PC-9 (cell line): ENCODE measurements at regions not wholly inside any gene's neighbourhood (a gene's known extent, or its start where the extent isn't known, plus 50 kb on each side); places are given as distances from the start of the nearest gene placed in this dataset.

ENCODE experiments used
- BruUV-seq: library from RNA; stranded (reverse); fragments of 400-500 nt; replicated peaks from 2 replicates; lab custom pipeline; 2021; lab: Mats Ljungman, UMichigan
- CTCF ChIA-PET: fragments of 300-600 bp; sonication (Branson Sonifier 250); formaldehyde crosslinking; loops from one replicate; lab custom pipeline; 2022; ENCODE audit warnings: antibody characterized with exemption; lab: Charles Lee
- POLR2A ChIA-PET: fragments of 300-600 bp; sonication (Branson Sonifier 250); formaldehyde crosslinking; loops from one replicate; lab custom pipeline; 2022; ENCODE audit warnings: antibody characterized with exemption; ENCODE audit not compliant: unreplicated experiment; lab: Charles Lee
- DNase-seq, 2 experiments: peaks; one replicate each; pipeline versions ENCODE4 v3.0.0 to v3.0.0-alpha.2; 2015 to 2022; ENCODE audit warnings: mixed read lengths in 1 of 2
- H2AFZ ChIP-seq: fragments of 200-600 bp; sonication (generic); 2 replicates; pipeline ENCODE4 v1.8.1; 2017; ENCODE audit warnings: antibody characterized with exemption
- H3F3A ChIP-seq: fragments of 200-600 bp; sonication (generic); 2 replicates; pipeline ENCODE4 v1.8.1; 2017; ENCODE audit warnings: antibody characterized with exemption, mild to moderate bottlenecking, low read depth; ENCODE audit not compliant: insufficient read depth
- H3K27ac ChIP-seq: fragments of 200-600 bp; sonication (generic); 2 replicates; pipeline ENCODE4 v1.6.1; 2016; ENCODE audit warnings: mixed run types
- H3K27me3 ChIP-seq: fragments of 200-600 bp; sonication (generic); 2 replicates; pipeline ENCODE4 v1.6.1; 2016; ENCODE audit warnings: low read depth, mixed run types; ENCODE audit not compliant: insufficient read depth
- H3K36me3 ChIP-seq: fragments of 200-600 bp; sonication (generic); 2 replicates; pipeline ENCODE4 v1.6.1; 2016; ENCODE audit warnings: low read depth, mixed run types
- H3K4me1 ChIP-seq: fragments of 200-600 bp; sonication (generic); replicated peaks from 2 replicates; pipeline ENCODE4 v1.6.1; 2016; ENCODE audit warnings: mixed run types; ENCODE audit not compliant: insufficient read depth
- H3K4me2 ChIP-seq: fragments of 200-600 bp; sonication (generic); 2 replicates; pipeline ENCODE4 v1.6.1; 2017; ENCODE audit warnings: mixed run types
- H3K4me3 ChIP-seq: fragments of 200-600 bp; sonication (generic); 2 replicates; pipeline ENCODE4 v1.6.1; 2016; ENCODE audit warnings: mixed run types
- H3K79me2 ChIP-seq: fragments of 200-600 bp; sonication (generic); 2 replicates; pipeline ENCODE4 v1.6.1; 2017; ENCODE audit warnings: low read depth, mixed run types
- H3K9me2 ChIP-seq: fragments of 200-600 bp; sonication (generic); 2 replicates; pipeline ENCODE4 v1.8.1; 2017; ENCODE audit warnings: mild to moderate bottlenecking; ENCODE audit not compliant: insufficient read depth
- H3K9me3 ChIP-seq: fragments of 200-600 bp; sonication (generic); 2 replicates; pipeline ENCODE4 v1.8.1; 2016; ENCODE audit warnings: low read depth; ENCODE audit not compliant: insufficient read depth
- H4K20me1 ChIP-seq: fragments of 200-600 bp; sonication (generic); 2 replicates; pipeline ENCODE4 v1.8.1; 2017; ENCODE audit not compliant: insufficient read depth
- CTCF ChIP-seq: fragments of 200-600 bp; sonication (generic); conservative IDR thresholded peaks from 2 replicates; pipeline ENCODE4 v1.6.1; 2017; ENCODE audit warnings: mixed run types, antibody characterized with exemption, mild to moderate bottlenecking, moderate library complexity
- EZH2 ChIP-seq: fragments of 200-600 bp; sonication (generic); IDR thresholded peaks from 2 replicates; pipeline ENCODE4 v1.8.0; 2017; ENCODE audit warnings: antibody characterized with exemption, low read depth
- intact Hi-C: fragments of 100-400 bp; cut with micrococcal nuclease; formaldehyde crosslinking; loops from one replicate; pipeline ENCODE4 v1.10.0; 2022; ENCODE audit not compliant: unreplicated experiment

- no TSS peak for BruUV-seq
- intact Hi-C loops = no loop called here
- Histone ChIP-seq H3K79me2 (no peaks in the 10 kb centered on the region), H3K4me2 (no peak overlapping the region), H3K27me3 (no peaks in the 10 kb centered on the region), H2AFZ (no peak overlapping the region), H4K20me1 (no peaks in the 10 kb centered on the region), H3K9me2 (no peaks in the 10 kb centered on the region), H3F3A (0 out of 2 replicates have a peak, but pooled peaks cover 4% of the 10 kb centered on the region), H3K27ac (no peak overlapping the region), H3K4me1 (peaks cover 29% of the 10 kb centered on the region), H3K36me3 (no peaks in the 10 kb centered on the region), H3K4me3 (no peak overlapping the region), H3K9me3 (no peaks in the 10 kb centered on the region)
- ChIA-PET CTCF (no interaction called here), POLR2A (interaction anchor here (0.7 kb wide), 1 partner anchor 1008 kb away, joined by 3 read pairs; no protein-coding TSS in a partner anchor)
- DNase-seq = no peak
- TF ChIP-seq EZH2 (no peak), CTCF (no peak)
These were observed 339.2 kb upstream of the GATB start for GRCh38 chr4:152099981-152100378.

GRCh38 chr4:152099555-152099954 lies 338.7 kb upstream of the GATB start:
- TF ChIP-seq CTCF (no peak), EZH2 (no peak)
- Histone ChIP-seq H3F3A (0 out of 2 replicates have a peak, but pooled peaks cover 4% of the 10 kb centered on the region), H2AFZ (no peak overlapping the region), H3K4me1 (peaks cover 29% of the 10 kb centered on the region), H3K4me2 (no peak overlapping the region), H3K9me3 (no peaks in the 10 kb centered on the region), H3K36me3 (no peaks in the 10 kb centered on the region), H3K9me2 (no peaks in the 10 kb centered on the region), H3K4me3 (no peak overlapping the region), H3K27me3 (no peaks in the 10 kb centered on the region), H3K27ac (no peak overlapping the region), H3K79me2 (no peaks in the 10 kb centered on the region), H4K20me1 (no peaks in the 10 kb centered on the region)
- no peak for DNase-seq
- intact Hi-C loops = no loop called here
- POLR2A ChIA-PET = no interaction called here
- CTCF ChIA-PET = no interaction called here
- BruUV-seq = no TSS peak

GRCh38 chr4:152099061-152099425 lies 338.2 kb upstream of the GATB start:
- Histone ChIP-seq H3K9me3 (no peaks in the 10 kb centered on the region), H2AFZ (no peak overlapping the region), H3K4me3 (no peak overlapping the region), H4K20me1 (no peaks in the 10 kb centered on the region), H3K4me2 (no peak overlapping the region), H3K79me2 (no peaks in the 10 kb centered on the region), H3K27ac (no peak overlapping the region), H3K9me2 (no peaks in the 10 kb centered on the region), H3F3A (0 out of 2 replicates have a peak, but pooled peaks cover 4% of the 10 kb centered on the region), H3K36me3 (no peaks in the 10 kb centered on the region), H3K27me3 (no peaks in the 10 kb centered on the region), H3K4me1 (peaks cover 29% of the 10 kb centered on the region)
- DNase-seq = no peak
- BruUV-seq = no TSS peak
- POLR2A ChIA-PET = no interaction called here
- TF ChIP-seq EZH2 = no peak
- TF ChIP-seq CTCF = no peak
- intact Hi-C loops = no loop called here
- CTCF ChIA-PET = no interaction called here
